DND-41 (cell line): ENCODE measurements at regions not wholly inside any gene's neighbourhood (a gene's known extent, or its start where the extent isn't known, plus 50 kb on each side); places are given as distances from the start of the nearest gene placed in this dataset.

Experiments used
- ATAC-seq: fragments of 200-7000 bp; cut with Tn5 transposase; 3 replicates; pipeline ENCODE4 v1.9.1; 2021; ENCODE audit warnings: low read depth; ENCODE audit not compliant: insufficient read depth
- DNase-seq: peaks from one replicate; pipeline ENCODE4 v3.0.0-alpha.2; 2020
- H2AFZ ChIP-seq: 2 replicates; pipeline ENCODE4 v1.6.0; 2012; ENCODE audit warnings: low read depth, low read length
- H3K27ac ChIP-seq: 2 replicates; pipeline ENCODE4 v1.5.1; 2012; ENCODE audit warnings: low read length, inconsistent platforms
- H3K27me3 ChIP-seq: fragments of 200-600 bp; sonication (generic); 2 replicates; pipeline ENCODE4 v1.6.0; 2012; ENCODE audit warnings: low read length, mild to moderate bottlenecking, inconsistent platforms; ENCODE audit not compliant: insufficient read depth, poor library complexity
- H3K36me3 ChIP-seq: 2 replicates; pipeline ENCODE4 v1.5.1; 2012; ENCODE audit warnings: low read length, inconsistent platforms; ENCODE audit not compliant: insufficient read depth
- H3K4me1 ChIP-seq: 2 replicates; pipeline ENCODE4 v1.5.1; 2012; ENCODE audit warnings: mild to moderate bottlenecking, low read length; ENCODE audit not compliant: insufficient read depth
- H3K4me2 ChIP-seq: 2 replicates; pipeline ENCODE4 v1.6.0; 2012; ENCODE audit warnings: mild to moderate bottlenecking, moderate library complexity, low read length, inconsistent platforms; ENCODE audit not compliant: insufficient read depth
- H3K4me3 ChIP-seq, 2 experiments: fragments of 200-600 bp in 1 of 2; shearing (Covaris generic) in 1 of 2; 2 replicates each; pipeline ENCODE4 v1.5.1; 2012 to 2016; ENCODE audit warnings: inconsistent platforms in 2 of 2, low read length in 2 of 2, mild to moderate bottlenecking in 2 of 2, low read depth in 1 of 2, moderate library complexity in 1 of 2
- H3K79me2 ChIP-seq: 2 replicates; pipeline ENCODE4 v1.6.0; 2012; ENCODE audit warnings: low read length, inconsistent platforms; ENCODE audit not compliant: insufficient read depth
- H3K9ac ChIP-seq: 2 replicates; pipeline ENCODE4 v1.6.0; 2012; ENCODE audit warnings: low read depth, mild to moderate bottlenecking, inconsistent platforms, low read length, moderate library complexity
- H3K9me3 ChIP-seq: 2 replicates; pipeline ENCODE4 v1.5.1; 2012; ENCODE audit warnings: low read length, moderate library complexity, mild to moderate bottlenecking, inconsistent platforms; ENCODE audit not compliant: insufficient read depth, severe bottlenecking
- H4K20me1 ChIP-seq: 2 replicates; pipeline ENCODE4 v1.6.0; 2012; ENCODE audit warnings: low read length; ENCODE audit not compliant: insufficient read depth
- CTCF ChIP-seq: IDR thresholded peaks from 2 replicates; pipeline ENCODE4 v1.5.1; 2012; ENCODE audit warnings: borderline replicate concordance, low read length, moderate library complexity, mild to moderate bottlenecking; ENCODE audit not compliant: poor library complexity, severe bottlenecking; ENCODE audit errors: extremely low read depth
- EZH2 ChIP-seq: IDR thresholded peaks from 3 replicates; pipeline ENCODE4 v1.6.1; 2012; ENCODE audit warnings: borderline replicate concordance, low read depth, mild to moderate bottlenecking, moderate library complexity, low read length, inconsistent platforms; ENCODE audit not compliant: severe bottlenecking

GRCh38 chr9:29211003-29211579 is 1637.8 kb upstream of the C9orf72 start:
- ATAC-seq, result no peak
- H3K79me2 ChIP-seq, result no peaks in the 10 kb centered on the region
- no peaks in the 10 kb centered on the region for H4K20me1 ChIP-seq
- TF ChIP-seq EZH2, result no peak
- TF ChIP-seq CTCF, result no peak
- H3K36me3 ChIP-seq, result no peaks in the 10 kb centered on the region
- no peak overlapping the region for H3K9ac ChIP-seq
- H3K4me3 ChIP-seq, result no peak overlapping the region
- no peaks in the 10 kb centered on the region for H3K27me3 ChIP-seq
- H3K9me3 ChIP-seq, result no peaks in the 10 kb centered on the region
- H3K4me1 ChIP-seq, result no peaks in the 10 kb centered on the region
- no peak overlapping the region for H3K27ac ChIP-seq
- H3K4me2 ChIP-seq, result no peak overlapping the region
- DNase-seq, result no peak
- no peak overlapping the region for H2AFZ ChIP-seq

DNA sequence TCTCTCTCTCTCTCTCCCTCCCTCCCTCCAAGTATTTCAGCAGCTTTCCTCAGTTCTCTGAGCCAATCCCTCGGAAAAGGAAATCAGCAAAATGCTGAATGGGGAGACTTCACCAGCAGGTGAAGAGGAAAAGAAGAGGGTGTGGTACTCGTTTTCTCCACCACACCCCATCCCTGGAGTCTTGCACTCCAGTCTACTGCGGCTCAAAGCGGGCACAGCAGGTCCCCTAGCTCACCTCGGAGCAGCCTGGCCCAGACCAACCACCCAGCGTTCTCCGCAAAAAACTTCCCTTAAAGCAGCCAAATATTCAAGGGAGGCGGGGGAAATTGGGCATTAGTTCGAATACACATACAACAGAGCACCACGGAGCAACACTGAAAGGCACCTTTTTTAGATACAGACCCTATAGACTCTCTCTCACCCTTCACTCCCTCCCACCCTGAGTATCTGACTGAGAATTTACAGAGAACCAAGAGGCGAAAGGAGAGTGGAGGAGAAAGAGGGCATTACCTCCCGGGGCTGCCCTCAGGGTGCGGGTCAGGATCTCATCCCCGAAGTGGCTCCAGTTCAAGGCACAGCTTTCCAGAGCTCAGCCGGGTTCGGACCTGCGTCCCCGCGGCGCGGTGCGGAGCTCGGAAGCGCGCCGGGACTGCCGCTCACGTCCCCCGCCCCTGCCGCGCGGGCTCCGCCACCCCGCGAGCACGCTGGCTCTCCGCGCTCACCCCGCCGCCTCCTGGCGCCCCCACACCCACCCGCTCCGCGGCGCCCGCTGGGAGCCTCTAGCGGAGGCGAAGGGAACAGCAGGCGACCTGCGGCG is 1638.5 kb upstream of the C9orf72 start:
- no peak for DNase-seq
- Histone ChIP-seq H3K9ac (no peak overlapping the region), H2AFZ (no peak overlapping the region), H3K9me3 (no peaks in the 10 kb centered on the region), H3K4me3 (no peak overlapping the region), H4K20me1 (no peaks in the 10 kb centered on the region), H3K36me3 (no peaks in the 10 kb centered on the region), H3K27me3 (no peaks in the 10 kb centered on the region), H3K4me2 (no peak overlapping the region), H3K27ac (no peak overlapping the region), H3K79me2 (no peaks in the 10 kb centered on the region), H3K4me1 (no peaks in the 10 kb centered on the region)
- ATAC-seq, result no peak
- TF ChIP-seq CTCF (no peak), EZH2 (no peak)

GRCh38 chr9:29212397-29213387 is 1639.4 kb upstream of the C9orf72 start:
- Histone ChIP-seq H3K9me3 (no peaks in the 10 kb centered on the region), H2AFZ (no peak overlapping the region), H3K4me1 (no peaks in the 10 kb centered on the region), H3K4me3 (no peak overlapping the region), H3K27me3 (no peaks in the 10 kb centered on the region), H3K79me2 (no peaks in the 10 kb centered on the region), H3K4me2 (no peak overlapping the region), H4K20me1 (no peaks in the 10 kb centered on the region), H3K36me3 (no peaks in the 10 kb centered on the region), H3K9ac (no peak overlapping the region), H3K27ac (no peak overlapping the region)
- no peak for ATAC-seq
- TF ChIP-seq CTCF (no peak), EZH2 (no peak)
- DNase-seq, result no peak
